Activated naive CD4-positive, alpha-beta T cell treated with anti-CD3 and anti-CD28 coated beads, Interleukin-2, amount 10 ng/mL, durations not matched to agents 7 days and 5 days (primary cell): ENCODE measurements at regions not wholly inside any gene's neighbourhood (a gene's known extent, or its start where the extent isn't known, plus 50 kb on each side); places are given as distances from the start of the nearest gene placed in this dataset.
A peak's percentile ranks its signal among the peaks of the same experiment; 100 is the strongest.

Experiments
- CTCF ChIA-PET: fragments of 350-600 bp; sonication (Branson Sonifier 250); formaldehyde crosslinking; loops from one replicate; lab custom pipeline; 2021; ENCODE audit warnings: antibody characterized with exemption; lab: Charles Lee
- DNase-seq: peaks from one replicate; pipeline ENCODE4 v3.0.0-alpha.2; 2020
- H3K27ac Mint-ChIP-seq: one replicate; pipeline ENCODE4 v1.8.0; 2021; ENCODE audit warnings: mild to moderate bottlenecking, moderate library complexity, mixed read lengths
- H3K27me3 Mint-ChIP-seq: one replicate; pipeline ENCODE4 v1.8.0; 2021; ENCODE audit warnings: mild to moderate bottlenecking, mixed read lengths
- H3K36me3 Mint-ChIP-seq: one replicate; pipeline ENCODE4 v1.8.0; 2021; ENCODE audit warnings: mixed read lengths
- H3K4me1 Mint-ChIP-seq: one replicate; pipeline ENCODE4 v1.8.0; 2021; ENCODE audit warnings: mixed read lengths
- H3K4me3 Mint-ChIP-seq: one replicate; pipeline ENCODE4 v1.8.0; 2021; ENCODE audit warnings: mild to moderate bottlenecking, moderate library complexity, mixed read lengths
- H3K9me3 Mint-ChIP-seq: one replicate; pipeline ENCODE4 v1.8.0; 2021; ENCODE audit warnings: mixed read lengths

DNA sequence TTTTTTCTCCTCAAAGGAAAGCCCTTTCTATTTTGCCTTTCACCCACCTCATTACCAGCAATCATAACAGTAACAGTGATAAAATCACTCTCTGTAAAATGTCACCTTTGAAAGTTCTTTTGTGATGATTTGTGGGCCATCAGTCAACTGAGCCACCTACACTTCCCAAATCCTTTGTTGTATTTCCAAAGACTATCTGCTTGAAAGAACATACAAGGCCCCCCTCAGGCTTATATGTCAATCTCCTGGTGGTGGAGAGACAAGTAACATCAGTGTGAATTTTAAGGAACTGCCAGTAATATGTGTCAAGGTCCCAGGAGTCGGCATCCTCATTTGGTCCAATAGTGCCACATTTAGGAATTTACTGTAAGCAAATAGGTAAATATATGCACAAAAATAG lies 161.1 kb upstream of the EOMES start:
- peaks cover 2% of the 10 kb centered on the region for H3K36me3 Mint-ChIP-seq
- H3K4me3 Mint-ChIP-seq = no peak overlapping the region
- H3K27me3 Mint-ChIP-seq = no peaks in the 10 kb centered on the region
- peaks cover 43% of the 10 kb centered on the region for H3K4me1 Mint-ChIP-seq
- H3K27ac Mint-ChIP-seq = no peak overlapping the region
- CTCF ChIA-PET = no interaction called here
- no peak for DNase-seq
- H3K9me3 Mint-ChIP-seq = no peaks in the 10 kb centered on the region

DNA sequence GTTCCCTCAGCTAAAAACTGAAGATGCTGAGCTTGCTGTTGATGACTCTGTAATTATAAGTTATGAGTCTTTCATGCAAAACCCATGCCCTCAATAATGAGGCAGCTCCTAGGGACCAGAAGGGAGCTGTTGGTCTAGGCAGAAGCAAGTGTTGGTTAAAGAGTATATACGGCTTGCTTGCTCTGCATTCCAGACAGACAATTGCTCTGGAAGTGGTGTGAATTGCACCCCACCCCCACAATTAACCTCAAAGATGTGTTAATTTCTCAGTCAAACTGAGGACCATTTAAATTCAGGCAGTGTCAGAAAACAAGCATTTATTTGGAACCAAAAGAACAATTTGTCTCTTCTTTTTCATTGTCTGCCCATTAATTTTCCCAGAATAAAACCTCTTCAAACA lies 163.5 kb upstream of the EOMES start:
- H3K4me3 Mint-ChIP-seq = no peak overlapping the region
- CTCF ChIA-PET = interaction anchor here (1.1 kb wide), 1 partner anchor 14 kb away, joined by 3 read pairs; no protein-coding TSS in a partner anchor
- H3K36me3 Mint-ChIP-seq = peaks cover 2% of the 10 kb centered on the region
- H3K27me3 Mint-ChIP-seq = no peaks in the 10 kb centered on the region
- no peaks in the 10 kb centered on the region for H3K9me3 Mint-ChIP-seq
- DNase-seq = no peak
- peaks cover 23% of the 10 kb centered on the region for H3K4me1 Mint-ChIP-seq
- no peak overlapping the region for H3K27ac Mint-ChIP-seq

DNA sequence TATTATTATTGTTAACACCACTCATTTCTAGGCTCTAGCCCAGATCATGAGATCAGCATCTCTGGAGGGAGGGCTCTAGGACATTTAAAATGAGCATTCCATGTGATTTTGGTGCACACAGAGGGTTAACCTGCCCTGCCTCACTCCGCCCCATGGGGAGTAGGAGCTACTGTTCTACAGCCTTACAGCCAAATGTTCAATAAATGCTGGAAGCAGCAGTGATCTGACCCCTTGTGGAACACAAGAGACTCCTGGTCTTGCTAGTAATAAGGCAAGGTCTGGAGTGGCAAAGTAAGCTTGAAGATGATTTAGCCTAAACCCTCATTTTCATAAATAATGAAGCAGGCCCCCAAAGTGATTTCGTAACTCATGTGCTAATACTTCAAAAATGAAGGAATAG lies 166.4 kb upstream of the EOMES start:
- H3K27me3 Mint-ChIP-seq = no peaks in the 10 kb centered on the region
- CTCF ChIA-PET = no interaction called here
- no peak overlapping the region for H3K4me3 Mint-ChIP-seq
- H3K9me3 Mint-ChIP-seq = peaks cover 4% of the 10 kb centered on the region
- no peaks in the 10 kb centered on the region for H3K4me1 Mint-ChIP-seq
- H3K27ac Mint-ChIP-seq = no peak overlapping the region
- H3K36me3 Mint-ChIP-seq = peaks cover 5% of the 10 kb centered on the region
- DNase-seq = no peak

DNA sequence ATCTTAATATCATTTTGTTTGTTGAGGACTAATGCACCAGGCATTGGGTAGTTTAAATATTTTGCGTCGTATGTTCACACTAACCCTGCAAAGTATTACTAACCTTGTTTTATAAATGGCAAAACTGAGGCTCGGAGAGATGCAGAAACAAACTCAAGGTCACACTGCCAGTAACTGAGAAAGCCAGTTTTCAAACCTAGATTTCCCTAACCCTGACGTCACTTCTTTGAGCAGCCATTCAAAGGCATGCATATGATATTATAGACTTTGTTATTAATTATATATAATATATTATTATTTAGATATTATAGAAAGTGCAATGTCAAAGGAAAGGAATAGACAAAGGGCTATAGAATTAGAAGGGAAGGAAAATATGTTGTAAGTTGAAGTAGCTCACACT lies 167.6 kb upstream of the EOMES start:
- no peaks in the 10 kb centered on the region for H3K27me3 Mint-ChIP-seq
- no peak overlapping the region for H3K27ac Mint-ChIP-seq
- H3K9me3 Mint-ChIP-seq = peaks cover 4% of the 10 kb centered on the region
- CTCF ChIA-PET = no interaction called here
- H3K4me3 Mint-ChIP-seq = no peak overlapping the region
- no peaks in the 10 kb centered on the region for H3K4me1 Mint-ChIP-seq
- H3K36me3 Mint-ChIP-seq = peaks cover 5% of the 10 kb centered on the region
- no peak for DNase-seq

DNA sequence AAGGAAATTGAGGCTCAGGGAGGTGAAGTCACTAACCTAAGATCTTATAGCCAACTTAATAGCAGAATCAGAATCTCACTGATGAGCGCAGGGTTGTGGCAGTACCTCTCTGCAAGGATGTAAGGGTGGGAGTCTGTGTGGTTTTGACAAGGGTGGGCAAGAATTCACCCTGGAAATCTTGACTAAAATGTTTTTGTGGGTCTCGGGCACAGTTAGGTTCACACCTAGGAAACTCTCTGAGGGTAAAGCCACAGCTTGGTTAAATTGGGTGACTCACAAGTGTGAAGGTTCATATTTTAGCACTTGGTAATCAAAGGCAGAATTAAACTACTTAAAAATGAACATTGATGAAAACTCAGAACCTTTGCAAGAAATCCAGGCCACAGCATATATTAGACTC lies 178.2 kb upstream of the EOMES start:
- H3K27ac Mint-ChIP-seq = peak overlapping the region; percentile 4
- no peak for DNase-seq
- peaks cover 7% of the 10 kb centered on the region for H3K36me3 Mint-ChIP-seq
- CTCF ChIA-PET = no interaction called here
- peaks cover 3% of the 10 kb centered on the region for H3K9me3 Mint-ChIP-seq
- peaks cover 27% of the 10 kb centered on the region for H3K4me1 Mint-ChIP-seq
- no peaks in the 10 kb centered on the region for H3K27me3 Mint-ChIP-seq
- no peak overlapping the region for H3K4me3 Mint-ChIP-seq

DNA sequence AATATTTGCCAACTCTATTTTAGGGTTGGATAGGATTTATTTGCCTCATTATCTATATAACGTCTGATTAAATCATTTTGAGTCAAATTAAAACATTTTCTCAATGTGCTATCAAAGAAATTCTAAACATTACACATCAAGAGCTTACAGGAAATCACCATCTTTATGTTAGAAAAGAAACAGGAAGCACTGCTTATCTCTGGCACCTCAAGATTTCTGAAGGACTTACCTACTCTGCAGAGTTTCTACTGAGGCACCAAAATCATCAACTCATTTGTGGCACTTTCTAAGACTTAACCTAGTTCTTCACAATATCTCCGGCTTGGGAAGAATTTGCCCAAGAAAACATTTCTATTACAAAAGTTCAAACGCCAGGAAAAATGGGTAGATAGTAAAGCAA lies 181.3 kb upstream of the EOMES start:
- H3K4me3 Mint-ChIP-seq = no peak overlapping the region
- no peaks in the 10 kb centered on the region for H3K27me3 Mint-ChIP-seq
- H3K4me1 Mint-ChIP-seq = peaks cover 27% of the 10 kb centered on the region
- peaks cover 3% of the 10 kb centered on the region for H3K9me3 Mint-ChIP-seq
- peaks cover 7% of the 10 kb centered on the region for H3K36me3 Mint-ChIP-seq
- no peak for DNase-seq
- peak overlapping the region; percentile 86 for H3K27ac Mint-ChIP-seq
- CTCF ChIA-PET = no interaction called here

DNA sequence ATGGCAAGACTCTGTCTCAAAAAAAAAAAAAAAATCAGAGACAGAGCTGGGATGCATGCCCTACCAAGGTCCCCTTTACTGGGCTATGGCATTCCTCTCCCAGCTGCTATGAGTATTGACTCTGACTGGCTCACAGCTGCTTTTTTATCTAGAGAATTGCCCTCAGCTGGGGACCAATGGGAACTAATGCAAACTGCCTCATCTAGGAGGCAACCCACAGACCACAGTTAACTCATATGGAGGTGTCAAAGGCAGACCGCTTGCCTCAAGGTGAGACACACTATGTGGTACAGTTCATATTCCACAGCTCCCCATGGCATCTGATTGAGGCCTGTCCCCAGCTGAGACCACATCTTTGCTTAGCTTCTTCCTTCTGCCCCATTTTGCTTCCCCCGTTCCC lies 183.5 kb upstream of the EOMES start:
- H3K27me3 Mint-ChIP-seq = no peaks in the 10 kb centered on the region
- H3K4me1 Mint-ChIP-seq = peaks cover 21% of the 10 kb centered on the region
- DNase-seq = peak; percentile 21
- no peak overlapping the region for H3K4me3 Mint-ChIP-seq
- H3K27ac Mint-ChIP-seq = no peak overlapping the region
- CTCF ChIA-PET = no interaction called here
- peaks cover 3% of the 10 kb centered on the region for H3K9me3 Mint-ChIP-seq
- peaks cover 4% of the 10 kb centered on the region for H3K36me3 Mint-ChIP-seq

DNA sequence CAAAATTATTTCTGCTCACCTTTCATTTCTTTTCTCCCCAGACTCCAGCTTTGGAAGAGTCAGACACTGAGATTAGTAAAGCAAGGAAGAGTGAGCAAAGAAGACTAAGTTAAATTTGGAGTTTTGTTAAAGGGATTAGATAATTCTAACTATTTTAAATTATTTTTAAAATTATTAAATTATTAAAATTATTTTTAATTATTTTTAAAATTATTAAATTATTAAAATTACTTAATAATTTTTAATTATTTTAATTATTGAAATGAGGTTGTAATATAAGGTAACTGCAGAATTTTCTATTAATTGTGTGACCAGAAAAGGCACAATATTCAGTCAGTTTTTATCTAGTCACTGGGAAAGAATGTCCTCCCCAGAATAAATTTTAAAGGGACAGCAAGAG lies 185.0 kb upstream of the EOMES start:
- no peak for DNase-seq
- H3K4me3 Mint-ChIP-seq = no peak overlapping the region
- CTCF ChIA-PET = no interaction called here
- peaks cover 3% of the 10 kb centered on the region for H3K36me3 Mint-ChIP-seq
- H3K27me3 Mint-ChIP-seq = no peaks in the 10 kb centered on the region
- H3K27ac Mint-ChIP-seq = no peak overlapping the region
- peaks cover 17% of the 10 kb centered on the region for H3K4me1 Mint-ChIP-seq
- H3K9me3 Mint-ChIP-seq = peaks cover 3% of the 10 kb centered on the region

DNA sequence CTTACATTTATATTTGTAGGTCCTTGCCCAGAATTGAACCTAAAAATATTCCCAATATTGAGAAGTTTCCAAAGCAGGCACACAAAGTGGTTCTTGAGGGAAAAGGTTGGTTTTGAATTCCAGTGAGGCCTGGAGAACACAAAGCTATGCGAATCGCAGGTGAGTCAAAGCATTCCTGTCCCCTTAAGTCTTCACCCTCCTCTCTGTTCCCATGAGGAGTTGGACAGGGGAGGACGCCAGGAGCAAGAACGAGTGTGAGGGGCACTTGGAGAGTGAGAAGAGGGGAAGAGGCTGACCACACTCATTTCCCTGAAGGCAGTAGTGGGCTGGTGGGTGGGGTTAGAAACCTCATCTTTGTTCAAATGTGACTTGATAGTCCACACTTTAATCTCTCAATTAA lies 185.8 kb upstream of the EOMES start:
- Mint-ChIP-seq H3K27me3 (no peaks in the 10 kb centered on the region), H3K4me1 (peaks cover 14% of the 10 kb centered on the region), H3K9me3 (peaks cover 2% of the 10 kb centered on the region), H3K36me3 (peaks cover 3% of the 10 kb centered on the region), H3K27ac (no peak overlapping the region), H3K4me3 (no peak overlapping the region)
- CTCF ChIA-PET = interaction anchor here (0.7 kb wide), 1 partner anchor 242 kb away, joined by 3 read pairs; no protein-coding TSS in a partner anchor
- no peak for DNase-seq

DNA sequence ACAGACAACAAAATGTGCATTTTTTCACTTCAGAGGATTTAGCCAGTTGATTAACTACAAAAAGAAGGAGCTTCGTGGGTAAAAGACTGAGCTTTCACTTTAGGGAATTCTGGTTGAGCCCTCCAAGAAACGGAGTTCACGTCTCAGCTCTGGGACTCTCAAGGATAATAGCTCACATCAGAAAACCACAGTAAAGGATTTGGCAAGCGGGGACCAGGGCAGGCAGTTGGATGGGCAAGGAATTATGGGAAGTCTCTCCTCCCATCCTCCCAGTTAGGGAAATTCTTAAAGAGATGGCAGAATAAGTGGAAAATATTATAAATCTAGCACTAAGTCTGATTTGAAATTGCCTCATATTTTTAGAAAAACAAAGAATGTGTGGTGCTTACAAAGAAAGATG lies 188.3 kb upstream of the EOMES start:
- Mint-ChIP-seq H3K9me3 (no peaks in the 10 kb centered on the region), H3K36me3 (no peaks in the 10 kb centered on the region), H3K4me1 (no peaks in the 10 kb centered on the region), H3K27me3 (no peaks in the 10 kb centered on the region), H3K4me3 (no peak overlapping the region), H3K27ac (no peak overlapping the region)
- DNase-seq = no peak
- CTCF ChIA-PET = no interaction called here

DNA sequence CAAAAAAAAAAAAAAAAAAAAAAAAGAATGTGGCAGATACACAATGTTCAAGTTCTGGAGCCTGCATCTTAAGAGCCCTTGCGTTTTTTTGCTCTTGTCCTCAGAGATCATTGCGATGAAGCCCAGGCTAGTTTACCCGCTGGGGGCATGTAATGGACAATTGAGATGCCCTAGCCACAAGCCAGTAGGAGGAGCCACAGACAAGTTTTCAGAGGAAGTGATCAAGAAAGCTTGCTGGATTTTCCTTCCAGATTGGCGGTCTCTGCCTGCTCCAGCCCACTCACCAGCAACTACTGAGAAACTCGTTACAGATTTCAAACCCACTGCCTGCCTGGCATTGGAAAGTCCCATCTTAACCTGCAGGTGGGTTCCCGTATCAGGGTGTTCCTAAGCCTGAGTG lies 192.1 kb upstream of the EOMES start:
- CTCF ChIA-PET = no interaction called here
- Mint-ChIP-seq H3K9me3 (no peaks in the 10 kb centered on the region), H3K36me3 (no peaks in the 10 kb centered on the region), H3K4me3 (no peak overlapping the region), H3K4me1 (no peaks in the 10 kb centered on the region), H3K27me3 (no peaks in the 10 kb centered on the region), H3K27ac (no peak overlapping the region)
- DNase-seq = no peak

DNA sequence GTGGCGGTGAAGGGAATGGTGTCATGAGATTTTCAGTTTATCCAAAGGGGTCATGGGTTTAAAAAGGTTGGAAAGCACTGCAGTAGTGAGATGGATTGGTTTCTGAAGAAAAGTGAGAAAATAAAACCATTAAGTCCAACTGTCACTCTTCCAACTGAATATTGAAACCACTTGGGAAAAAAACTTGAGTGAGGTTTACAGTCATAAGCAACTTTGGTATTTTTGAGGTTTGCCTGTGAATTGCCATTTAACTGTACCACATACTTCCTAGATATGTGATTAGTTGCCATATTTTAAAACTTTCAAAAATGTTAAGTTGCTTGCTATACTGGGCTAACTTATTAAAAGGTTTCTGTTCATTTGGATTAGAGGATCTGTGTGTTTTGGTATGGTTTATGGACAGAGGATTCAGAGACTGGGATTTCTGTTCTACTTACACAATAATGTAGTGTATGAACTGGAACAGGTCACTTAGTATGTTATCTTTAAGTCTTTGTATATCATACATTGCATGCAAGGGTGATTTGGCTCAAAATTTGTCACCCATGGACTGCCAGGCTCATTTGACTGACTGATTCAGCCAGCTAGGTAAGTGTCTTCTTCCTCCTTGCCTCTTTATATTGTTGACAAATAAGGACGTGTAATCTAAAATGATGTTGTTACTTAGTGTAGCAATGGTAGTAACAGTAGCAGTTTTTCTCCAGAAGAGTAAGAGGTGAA lies 201.4 kb upstream of the EOMES start:
- Mint-ChIP-seq H3K9me3 (no peaks in the 10 kb centered on the region), H3K4me1 (no peaks in the 10 kb centered on the region), H3K4me3 (no peak overlapping the region), H3K27me3 (no peaks in the 10 kb centered on the region), H3K36me3 (no peaks in the 10 kb centered on the region), H3K27ac (no peak overlapping the region)
- no peak for DNase-seq
- CTCF ChIA-PET = interaction anchor here (1.0 kb wide), 1 partner anchor 10 kb away, joined by 3 read pairs; no protein-coding TSS in a partner anchor

DNA sequence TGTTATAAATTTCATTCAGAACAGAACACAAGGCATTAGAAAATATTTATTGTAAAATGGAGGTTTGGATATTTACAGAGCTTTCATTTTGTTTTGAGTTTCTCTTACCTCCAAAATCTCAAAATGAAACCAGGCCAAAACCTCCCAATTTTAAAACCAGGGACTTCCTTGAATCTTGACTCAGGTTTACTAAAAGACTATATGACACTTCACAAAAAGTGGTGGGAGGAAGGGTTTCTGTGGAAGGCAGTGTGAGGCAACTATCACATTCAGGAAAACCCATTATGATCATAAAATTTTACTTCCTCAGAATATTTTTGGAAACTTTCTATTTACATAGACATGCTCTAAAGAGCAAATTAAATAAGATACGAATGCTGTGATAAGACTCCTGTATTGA lies 205.8 kb upstream of the EOMES start:
- Mint-ChIP-seq H3K36me3 (no peaks in the 10 kb centered on the region), H3K4me3 (no peak overlapping the region), H3K4me1 (no peaks in the 10 kb centered on the region), H3K27ac (no peak overlapping the region), H3K27me3 (no peaks in the 10 kb centered on the region), H3K9me3 (no peaks in the 10 kb centered on the region)
- CTCF ChIA-PET = interaction anchor here (0.6 kb wide), 1 partner anchor 326 kb away, joined by 8 read pairs; no protein-coding TSS in a partner anchor
- no peak for DNase-seq

DNA sequence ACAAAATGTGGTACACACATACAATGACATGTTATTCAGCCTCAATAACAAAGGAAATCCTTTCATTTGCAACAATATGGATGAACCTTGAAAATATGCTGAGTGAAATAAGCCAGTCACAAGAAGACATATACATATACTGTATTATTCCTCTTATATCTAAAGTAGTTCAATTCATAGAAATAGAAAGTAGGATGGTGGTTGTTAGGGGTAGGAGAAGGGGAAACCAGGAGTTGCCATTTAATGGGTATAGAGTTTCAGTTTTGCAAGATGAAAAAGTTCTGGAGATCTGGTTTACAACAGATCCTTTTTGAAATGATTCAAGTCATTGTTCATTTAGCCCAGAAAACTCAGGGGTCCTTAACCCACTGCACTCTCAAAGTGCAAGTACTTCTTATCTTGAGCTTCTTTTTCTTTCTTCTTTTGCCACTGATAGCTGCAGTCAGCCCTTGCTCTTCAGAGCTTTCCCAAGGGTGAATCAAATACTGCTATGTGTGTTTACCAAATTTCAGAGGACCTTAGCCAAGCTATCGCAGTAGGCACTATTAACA lies 208.0 kb upstream of the EOMES start:
- no peaks in the 10 kb centered on the region for H3K27me3 Mint-ChIP-seq
- no peak for DNase-seq
- H3K4me1 Mint-ChIP-seq = no peaks in the 10 kb centered on the region
- CTCF ChIA-PET = no interaction called here
- H3K4me3 Mint-ChIP-seq = no peak overlapping the region
- H3K9me3 Mint-ChIP-seq = no peaks in the 10 kb centered on the region
- no peaks in the 10 kb centered on the region for H3K36me3 Mint-ChIP-seq
- no peak overlapping the region for H3K27ac Mint-ChIP-seq

DNA sequence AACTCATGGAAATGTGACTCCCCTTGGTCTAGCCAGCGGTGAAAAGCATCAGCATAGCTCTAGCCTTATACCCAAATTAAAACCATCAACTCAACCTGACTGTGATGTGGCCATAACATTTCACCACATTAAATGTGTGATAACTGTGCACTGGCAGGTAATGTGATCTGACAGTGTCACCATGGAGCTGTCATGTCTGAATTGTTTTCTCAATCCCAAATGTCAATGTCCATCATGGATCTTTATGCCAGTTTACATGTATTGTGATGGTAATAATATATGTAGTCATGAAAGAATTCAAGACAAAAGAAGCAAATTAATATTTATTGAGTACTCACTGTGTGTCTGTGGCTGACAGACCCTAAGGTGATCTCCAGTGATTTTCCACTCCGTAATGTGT lies 213.4 kb upstream of the EOMES start:
- H3K4me1 Mint-ChIP-seq = no peaks in the 10 kb centered on the region
- no peak overlapping the region for H3K4me3 Mint-ChIP-seq
- CTCF ChIA-PET = no interaction called here
- H3K27me3 Mint-ChIP-seq = no peaks in the 10 kb centered on the region
- no peak for DNase-seq
- no peak overlapping the region for H3K27ac Mint-ChIP-seq
- H3K36me3 Mint-ChIP-seq = no peaks in the 10 kb centered on the region
- H3K9me3 Mint-ChIP-seq = no peaks in the 10 kb centered on the region
